ELR (cell line): ENCODE measurements at regions not wholly inside any gene's neighbourhood (a gene's known extent, or its start where the extent isn't known, plus 50 kb on each side); places are given as distances from the start of the nearest gene placed in this dataset.

Experiments used
- DNase-seq: peaks from one replicate; pipeline ENCODE4 v3.0.0-alpha.2; 2015; ENCODE audit warnings: low read depth

DNA sequence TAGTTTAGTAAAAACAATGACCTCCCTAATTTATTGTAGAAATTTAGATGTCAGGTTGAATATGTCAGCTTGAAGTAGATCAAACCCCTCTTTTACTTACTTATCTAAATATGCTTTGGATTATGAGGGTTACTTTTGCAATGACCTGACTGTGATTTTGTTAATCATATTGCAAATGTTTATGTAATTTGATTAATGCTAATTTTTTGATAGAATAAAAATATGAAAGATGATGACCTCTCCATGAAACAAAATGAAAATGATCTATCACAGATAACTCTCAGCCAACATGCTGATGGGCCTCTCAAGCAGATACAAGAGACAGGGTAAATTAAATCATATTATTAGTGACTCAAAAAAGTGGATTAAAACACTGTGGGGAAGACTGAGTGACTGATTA lies 131.0 kb downstream of the CEP57L1 start:
- no peak for DNase-seq

DNA sequence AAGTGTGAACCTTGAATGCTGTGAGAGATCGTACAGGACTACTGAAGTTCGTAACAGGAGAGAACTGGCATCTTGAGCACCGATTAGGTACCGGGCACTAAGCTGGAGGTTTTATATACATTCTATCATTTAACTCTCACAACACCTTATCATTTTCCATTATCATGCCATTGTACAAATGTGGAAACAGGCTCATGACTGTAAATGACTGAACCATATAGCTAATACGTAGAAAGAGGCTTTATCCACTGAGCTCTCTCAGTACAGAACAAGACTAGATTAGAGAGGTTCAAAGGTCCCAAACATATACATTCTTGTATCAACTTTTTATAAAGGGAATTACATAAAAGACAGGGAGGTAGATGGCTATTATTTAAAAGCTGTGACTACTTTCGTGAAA lies 130.6 kb downstream of the CEP57L1 start:
- no peak for DNase-seq

DNA sequence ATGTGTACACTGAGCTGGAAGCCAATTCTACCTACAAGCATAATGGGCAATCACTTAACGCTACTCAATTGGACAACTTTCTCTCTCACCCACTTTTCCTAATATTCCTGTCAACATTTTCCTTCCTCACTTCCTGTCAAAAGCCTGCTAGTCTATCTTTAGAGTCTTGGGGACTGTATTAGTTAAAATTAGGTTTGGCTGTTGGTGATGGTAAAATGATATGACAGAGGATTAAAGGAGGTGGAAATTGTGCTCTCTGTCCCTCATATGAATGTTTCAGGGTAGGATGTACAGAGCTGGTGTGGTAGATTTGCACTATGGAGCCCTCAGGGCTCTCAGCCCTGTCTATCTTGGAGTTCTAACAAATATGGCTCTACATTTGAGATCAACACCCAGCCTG lies 129.7 kb downstream of the CEP57L1 start:
- no peak for DNase-seq

DNA sequence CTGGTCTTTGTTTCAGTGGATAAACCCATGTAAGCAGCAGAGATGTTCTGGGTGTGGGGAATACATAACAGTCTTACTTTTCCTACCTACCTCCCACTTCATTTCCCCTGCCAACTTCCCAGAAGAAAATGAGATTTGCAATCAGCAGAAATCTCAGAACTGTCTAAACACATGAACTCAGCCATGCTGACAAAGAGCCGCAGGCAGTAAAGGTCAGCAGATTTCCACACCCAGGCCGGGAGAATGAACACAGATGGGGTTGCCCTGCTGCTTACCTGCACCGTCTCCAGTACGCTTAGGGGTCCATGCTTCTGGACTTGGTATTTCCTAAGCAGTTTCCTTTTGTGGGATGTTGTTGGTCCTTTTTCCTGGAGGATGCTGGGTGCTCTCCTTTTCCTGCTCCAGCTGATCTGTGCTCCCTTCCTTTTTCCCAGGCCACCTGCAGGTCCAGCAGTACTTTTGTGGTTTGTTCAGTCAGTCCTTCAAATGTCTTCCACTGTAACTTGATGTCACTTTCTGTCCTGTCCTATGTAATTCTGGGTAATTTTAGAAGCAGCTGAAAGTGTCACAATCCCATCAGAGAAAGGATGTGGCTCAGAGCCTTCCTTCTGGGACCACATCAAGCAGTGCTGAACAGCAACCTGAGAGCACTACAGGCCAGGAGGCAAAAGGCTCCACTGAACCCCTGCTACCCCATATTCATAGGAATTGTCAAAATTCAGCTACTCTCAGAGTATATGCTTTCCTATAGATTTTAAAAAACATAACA lies 129.0 kb downstream of the CEP57L1 start:
- no peak for DNase-seq

DNA sequence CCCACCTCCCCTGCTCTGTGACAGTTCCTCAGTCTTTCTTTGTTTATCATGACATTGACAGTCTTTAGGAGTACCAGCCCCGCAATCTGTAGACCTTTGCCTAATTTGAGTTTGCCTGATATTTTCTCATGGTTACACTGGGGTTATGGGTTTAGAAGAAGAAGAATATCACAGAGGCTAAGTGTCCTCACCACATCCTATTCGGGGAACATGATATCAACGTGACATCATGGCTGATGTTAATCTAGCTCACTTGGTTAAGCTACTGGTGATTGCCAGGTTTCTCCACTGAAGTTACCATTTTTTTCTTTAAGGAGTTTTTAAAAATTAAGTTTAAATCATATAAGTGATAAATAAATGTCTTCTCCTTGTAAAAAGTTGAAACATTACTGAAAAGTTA lies 127.5 kb downstream of the CEP57L1 start:
- DNase-seq: no peak

DNA sequence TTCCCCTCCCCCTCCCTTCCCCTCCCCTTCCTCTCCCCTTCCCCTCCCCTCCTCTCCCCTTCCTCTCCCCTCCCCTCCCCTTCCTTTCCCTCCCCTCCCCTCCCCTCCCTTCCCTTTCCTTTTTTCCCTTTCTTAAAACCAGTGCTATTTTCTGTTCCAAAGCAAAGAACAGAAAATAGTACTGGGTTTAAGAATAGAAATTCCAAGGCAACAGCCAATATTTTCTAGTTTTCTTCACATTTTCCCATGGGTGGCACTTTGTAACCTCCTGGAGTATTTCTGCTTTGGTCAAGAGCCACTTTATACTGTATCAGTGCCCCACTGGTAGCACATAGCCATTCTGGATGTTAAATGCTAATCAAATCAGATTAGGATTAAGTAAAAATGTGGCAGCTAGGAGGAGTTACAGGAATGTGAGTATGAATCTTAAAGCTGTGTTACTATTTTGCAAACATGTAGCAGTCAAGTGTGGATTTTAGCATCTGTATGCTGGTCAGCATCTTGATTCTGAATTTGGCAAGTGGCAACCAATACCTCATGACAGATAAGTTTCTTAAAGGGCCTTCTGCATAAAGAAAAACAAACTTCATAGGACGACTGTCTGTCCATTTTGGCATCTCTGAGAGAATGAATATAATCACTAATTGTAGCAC lies 126.4 kb downstream of the CEP57L1 start:
- DNase-seq: no peak
